Frontal cortex (tissue), 3 donors: ENCODE measurements at regions not wholly inside any gene's neighbourhood (a gene's known extent, or its start where the extent isn't known, plus 50 kb on each side); places are given as distances from the start of the nearest gene placed in this dataset.

ENCODE experiments used
- DNase-seq, 2 donors: peaks; one replicate each; pipeline ENCODE4 v3.0.0; 2012; ENCODE audit warnings: low spot score in 2 of 2
- FAIRE-seq: peaks from 2 replicates; lab custom pipeline; 2012; peaks lifted over from hg19 to GRCh38; lab: Jason Lieb, UNC
- donor health status: control.
- donor health status: control.
- donor health status: control.

GRCh38 chr9:93815677-93816076, 139.5 kb downstream of the BARX1 start:
- FAIRE-seq (no peak), DNase-seq (no peak)

DNA sequence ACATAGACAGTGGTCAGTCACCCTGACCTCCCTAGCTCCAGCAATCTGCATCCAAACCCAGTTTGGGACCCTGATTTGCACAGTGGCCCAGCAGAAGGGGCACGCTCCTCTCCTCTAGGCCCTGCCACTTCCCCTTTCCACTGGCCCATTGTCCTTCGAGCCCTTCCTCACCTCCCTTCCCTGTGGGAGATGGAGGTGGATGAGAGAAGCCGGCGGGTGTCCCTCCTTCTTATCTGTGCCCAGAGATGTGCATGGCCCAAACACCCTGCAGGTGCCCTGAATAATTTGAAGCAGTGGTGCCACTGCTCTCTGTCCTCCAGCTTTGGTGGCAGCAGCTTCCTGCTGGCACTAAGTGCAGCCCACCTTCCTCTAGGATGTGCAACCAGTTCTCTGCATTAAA, 140.0 kb downstream of the BARX1 start:
- FAIRE-seq (no peak), DNase-seq (no peak)

DNA sequence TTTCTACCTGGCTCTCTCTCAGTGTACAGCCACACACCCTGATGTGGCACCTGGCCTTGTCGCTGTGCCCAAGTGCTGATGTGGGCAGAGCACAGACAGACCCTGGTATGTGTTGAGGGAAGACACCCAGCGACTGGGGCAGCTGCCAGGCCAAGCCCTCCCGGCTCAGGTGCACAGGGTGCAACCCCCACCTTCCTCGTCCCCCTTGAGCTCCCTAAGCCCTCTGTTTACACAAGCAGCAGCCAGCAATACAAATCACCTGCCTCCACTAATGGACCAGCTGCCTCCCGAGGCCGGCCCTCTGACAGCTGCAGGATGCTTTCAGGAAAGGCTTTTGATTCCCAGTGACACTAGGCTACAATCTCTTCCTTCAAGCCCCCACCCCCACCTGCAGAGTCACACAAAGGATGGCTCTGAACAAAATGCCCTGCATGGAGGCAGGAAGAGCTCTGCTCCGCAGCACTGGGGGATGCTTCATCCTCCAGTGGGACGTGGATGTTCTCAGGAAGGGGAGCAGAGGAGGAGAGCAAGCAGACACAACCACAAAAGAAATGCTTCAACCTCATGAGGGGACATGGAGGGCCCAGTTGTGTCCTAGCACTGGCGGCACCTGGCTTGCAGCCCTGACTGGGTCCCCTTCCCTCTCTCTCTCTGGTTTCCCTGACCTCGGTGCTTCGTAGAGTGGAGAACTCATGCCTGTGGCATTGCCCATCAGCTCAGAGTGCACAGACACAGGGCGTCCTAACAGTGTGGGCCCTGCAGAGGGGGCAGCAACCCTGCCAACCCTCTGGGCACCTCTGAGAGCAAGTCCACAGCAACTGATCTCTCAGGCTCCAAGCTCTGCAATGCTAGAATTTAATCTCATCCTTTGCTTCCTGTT, 140.8 kb downstream of the BARX1 start:
- DNase-seq (no peak), FAIRE-seq (no peak)

- no peak for DNase-seq
- FAIRE-seq, result no peak
These were observed 141.7 kb downstream of the BARX1 start for GRCh38 chr9:93813221-93814076.

- DNase-seq, result no peak
- no peak for FAIRE-seq
These were observed 142.8 kb downstream of the BARX1 start for GRCh38 chr9:93812410-93812668.

GRCh38 chr9:93810028-93810971, 144.9 kb downstream of the BARX1 start:
- DNase-seq, result no peak
- no peak for FAIRE-seq

DNA sequence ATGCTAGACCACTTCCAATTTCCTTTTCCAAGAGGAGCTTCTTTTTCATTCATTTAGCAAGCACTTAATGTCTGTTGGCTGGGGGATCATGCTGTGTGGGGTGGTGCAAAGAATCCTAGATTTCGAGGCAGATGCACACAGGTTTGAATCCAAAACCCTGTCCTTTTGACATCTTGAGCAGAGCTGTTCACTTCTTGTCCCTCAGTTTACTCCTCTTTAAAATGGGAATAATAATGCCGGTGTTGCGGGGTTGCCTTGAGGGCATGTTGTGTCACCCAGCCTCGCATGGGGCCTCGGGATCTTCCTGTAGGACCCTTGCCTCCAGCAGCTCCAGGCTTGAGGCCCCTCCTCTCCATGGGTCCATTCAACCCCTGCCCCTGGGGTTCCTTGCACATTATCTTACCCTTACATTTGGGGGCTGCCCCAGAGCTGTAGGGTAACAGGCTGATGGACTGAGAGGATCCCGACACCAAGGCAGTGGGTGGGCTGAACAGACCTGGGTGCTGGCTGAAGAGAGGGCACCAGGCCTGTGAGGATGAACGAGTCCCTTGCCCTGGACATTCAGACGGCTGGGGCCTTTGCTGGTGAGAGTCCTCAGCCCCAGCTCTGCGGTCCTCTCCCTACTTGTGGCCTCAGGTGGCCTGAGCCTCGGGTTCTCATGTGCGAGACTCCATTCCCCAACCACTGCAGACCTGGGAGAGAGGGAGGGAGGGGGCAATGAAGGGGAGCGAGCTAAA, 145.8 kb downstream of the BARX1 start:
- DNase-seq (no peak), FAIRE-seq (no peak)

DNA sequence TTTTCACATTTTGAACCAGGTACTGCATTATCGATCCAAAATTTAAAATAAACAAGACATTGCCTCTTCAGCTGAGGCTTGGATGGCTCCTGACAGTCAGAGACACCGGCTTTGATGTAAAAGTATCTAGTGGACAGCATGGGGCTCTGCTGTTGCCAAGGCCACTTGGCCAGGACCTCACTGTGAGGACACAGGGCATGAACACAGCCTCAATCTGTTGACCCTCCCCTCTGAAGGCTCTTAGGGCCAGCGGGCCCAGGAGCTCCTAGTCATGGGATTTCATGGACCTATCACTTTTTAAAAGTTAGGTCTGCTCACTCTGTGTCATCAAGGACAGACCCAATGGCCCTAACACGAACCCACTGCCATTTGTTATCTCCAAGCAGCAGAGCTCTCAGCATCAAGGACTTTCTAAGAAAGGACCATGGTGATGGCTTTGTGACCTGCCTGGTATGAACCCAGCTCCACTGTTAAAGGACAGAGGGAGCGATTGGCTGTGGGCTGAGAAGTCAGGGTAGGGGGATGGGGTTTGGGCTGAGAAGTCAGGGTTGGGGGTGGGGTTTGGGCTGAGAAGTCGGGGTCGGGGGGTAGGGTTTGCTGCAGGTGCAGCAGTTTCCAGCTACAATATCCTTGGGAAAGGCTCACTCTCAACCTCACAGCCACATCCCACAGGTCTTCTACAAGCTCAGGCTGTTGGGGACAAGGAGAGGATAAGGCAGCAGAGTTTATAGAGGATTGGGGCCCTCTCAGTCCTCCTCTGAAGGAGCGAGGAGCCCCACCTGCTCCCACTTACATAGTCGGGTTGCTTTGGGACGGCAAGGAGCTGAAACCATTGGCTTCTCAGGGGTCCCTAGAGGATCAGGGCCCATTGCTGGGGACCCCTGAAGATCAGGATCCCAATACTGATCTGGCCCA, 146.8 kb downstream of the BARX1 start:
- DNase-seq, result no peak
- FAIRE-seq, result no peak

- FAIRE-seq (no peak), DNase-seq (no peak)
These were observed 147.7 kb downstream of the BARX1 start for GRCh38 chr9:93807166-93808074.

DNA sequence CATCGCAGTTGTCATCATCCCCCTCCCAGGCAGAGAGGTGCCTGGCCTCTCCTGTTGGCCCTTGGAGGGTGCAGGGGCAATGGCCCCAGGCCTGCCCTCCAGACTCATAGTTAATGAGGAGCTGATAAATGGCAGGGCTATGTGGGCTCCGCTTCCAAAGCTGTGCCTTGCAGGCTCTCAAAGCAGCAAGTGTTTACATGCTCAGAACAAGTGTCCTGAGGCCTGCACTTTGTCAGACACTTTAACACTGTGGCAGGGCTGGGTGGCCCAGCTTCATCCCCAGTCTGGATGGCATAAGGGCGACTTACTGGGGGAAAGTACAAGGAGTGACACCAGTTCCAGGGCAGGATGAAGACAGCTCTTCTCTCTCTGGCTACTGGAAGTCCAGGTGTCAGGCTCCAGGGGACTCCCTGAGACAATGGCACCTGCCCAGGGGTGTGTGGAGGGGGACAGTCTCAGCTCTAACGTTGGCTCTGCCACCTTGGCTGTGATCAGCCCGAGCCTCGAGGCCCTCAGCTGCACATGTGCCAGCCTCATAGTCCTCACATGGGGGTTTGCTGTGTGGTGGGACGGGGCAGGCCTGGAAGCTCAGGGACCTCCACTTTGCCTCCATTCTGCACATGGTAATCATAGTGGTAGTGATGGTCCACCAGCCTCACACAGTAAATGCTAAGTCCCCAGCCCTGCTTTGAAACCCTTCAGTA, 153.4 kb downstream of the BARX1 start:
- FAIRE-seq, result no peak
- no peak for DNase-seq

- DNase-seq (no peak), FAIRE-seq (no peak)
These were observed 154.0 kb downstream of the BARX1 start for GRCh38 chr9:93801120-93801519.

- DNase-seq (no peak), FAIRE-seq (no peak)
These were observed 162.8 kb downstream of the BARX1 start for GRCh38 chr9:93792358-93792757.

- no peak for FAIRE-seq
- DNase-seq, result no peak
These were observed 169.0 kb downstream of the BARX1 start for GRCh38 chr9:93786204-93786603.

DNA sequence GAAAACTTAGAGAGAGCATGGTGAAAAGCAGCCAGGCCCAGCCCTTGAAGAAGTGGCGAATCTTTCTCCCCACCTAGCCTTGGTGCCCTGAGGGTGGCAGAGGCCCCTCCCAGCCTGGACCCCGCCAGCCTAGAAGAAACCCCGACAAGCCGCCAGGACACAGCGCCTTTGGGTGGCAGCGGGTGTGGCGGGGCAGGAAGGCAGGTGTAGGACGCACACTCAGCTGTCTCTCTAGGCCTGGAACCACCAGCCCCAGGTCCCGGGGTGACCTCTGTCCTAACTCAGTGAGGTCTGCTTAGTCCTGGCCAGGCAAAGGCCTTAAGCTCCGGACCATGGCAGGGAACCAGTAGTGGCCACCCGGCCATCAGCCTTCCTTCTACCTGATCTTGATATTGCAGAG, 178.3 kb downstream of the BARX1 start:
- no peak for FAIRE-seq
- no peak for DNase-seq

DNA sequence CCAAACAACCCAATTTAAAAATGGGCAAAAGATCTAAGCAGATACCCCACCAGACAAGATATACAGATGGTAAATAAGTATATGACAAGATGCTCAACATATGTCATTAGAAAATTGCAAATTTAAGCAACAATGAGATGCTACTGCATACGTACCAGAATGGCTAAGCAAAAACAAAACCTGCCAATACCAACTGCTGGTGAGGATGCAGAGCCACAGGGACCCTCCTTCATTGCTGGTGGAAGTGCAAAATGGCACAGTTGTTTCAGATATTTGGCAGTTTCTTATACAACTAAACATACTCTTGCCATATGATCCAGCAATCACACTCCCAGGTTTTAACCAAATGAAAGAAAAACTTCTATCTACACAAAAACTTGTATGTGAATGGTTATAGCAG, 178.9 kb downstream of the BARX1 start:
- DNase-seq (no peak), FAIRE-seq (no peak)

DNA sequence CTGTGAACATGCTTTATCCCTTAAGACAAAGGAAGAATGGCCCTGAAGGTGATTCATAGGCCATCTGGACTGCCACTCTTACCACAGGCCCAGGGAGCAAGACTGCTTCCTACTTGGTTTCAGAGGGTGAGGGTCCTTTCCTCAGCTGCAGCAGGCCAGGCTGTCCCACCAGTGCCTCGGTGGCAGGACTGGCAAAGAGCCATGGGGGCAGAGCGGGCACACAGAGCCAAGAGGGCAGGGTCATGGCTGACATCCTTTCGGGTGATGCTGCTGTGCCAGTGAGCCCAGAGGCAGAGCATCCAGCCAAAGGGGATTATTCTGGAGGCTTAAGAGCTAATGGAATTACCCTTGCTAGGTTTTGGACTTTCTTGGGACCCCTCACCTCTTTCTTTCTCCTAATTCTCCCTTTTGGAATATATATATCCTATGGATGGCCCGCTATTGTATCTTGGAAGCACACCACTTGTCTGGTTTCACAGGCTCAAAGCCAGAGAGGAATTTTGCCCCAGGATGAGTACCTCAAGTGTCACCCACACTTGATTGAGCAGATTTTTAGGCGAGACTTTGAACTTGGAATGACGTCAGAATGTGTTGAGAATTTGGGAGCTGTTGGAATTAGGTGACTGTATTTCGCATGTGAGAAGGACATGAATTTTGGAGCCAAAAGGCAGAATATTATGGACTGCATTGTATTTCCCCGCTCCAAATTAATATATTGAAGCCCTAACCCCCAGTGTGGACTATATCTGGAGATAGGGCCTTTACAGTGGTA, 180.6 kb downstream of the BARX1 start:
- FAIRE-seq, result no peak
- DNase-seq, result no peak
